Limb (tissue), 2 donors: ENCODE measurements at regions not wholly inside any gene's neighbourhood (a gene's known extent, or its start where the extent isn't known, plus 50 kb on each side); places are given as distances from the start of the nearest gene placed in this dataset.
"Not testable (repeated sequence)": the region's sequence is repeated elsewhere in the genome, so short reads cannot be mapped to it uniquely, and the experiment has no call there.

ENCODE experiments used
- DNase-seq, 2 donors: peaks; one replicate each; pipeline ENCODE4 v3.0.0-alpha.2; 2016; ENCODE audit errors: extremely low spot score in 2 of 2

DNA sequence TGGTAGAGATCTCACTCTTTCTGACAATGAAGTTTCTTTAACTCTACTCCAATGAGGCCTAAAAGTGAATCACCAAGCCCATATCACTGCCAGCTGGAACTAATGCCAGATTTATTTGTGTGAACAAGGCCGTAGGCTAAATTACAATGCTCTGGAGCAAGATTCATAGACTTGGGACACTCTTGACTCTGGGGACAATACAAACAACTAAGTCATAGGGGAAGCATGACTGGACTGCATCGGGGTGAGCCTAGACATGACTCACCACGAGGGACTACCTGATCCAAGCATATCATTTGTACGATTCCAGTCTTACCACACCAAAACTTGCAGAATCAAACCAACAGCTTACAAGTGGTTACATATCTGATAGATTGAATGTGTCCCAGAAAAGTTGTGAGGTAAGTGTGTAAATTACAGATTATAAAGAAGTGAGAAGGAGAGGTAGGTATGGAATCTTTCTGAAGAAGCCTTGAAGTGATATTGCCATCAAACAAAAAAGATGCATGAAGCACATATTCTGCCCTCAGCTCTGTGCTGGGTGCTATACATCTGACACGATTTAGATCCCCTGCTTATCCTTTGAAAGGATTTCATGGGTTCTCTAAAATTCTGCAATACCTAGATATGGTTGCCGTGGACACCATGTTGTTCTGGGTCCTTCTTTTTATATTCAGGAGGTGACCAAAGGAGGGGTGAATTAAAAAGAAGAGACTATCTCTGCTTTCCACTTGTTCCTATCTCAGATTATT lies 199.3 kb upstream of the PDE4D start:
- no peak for DNase-seq

DNA sequence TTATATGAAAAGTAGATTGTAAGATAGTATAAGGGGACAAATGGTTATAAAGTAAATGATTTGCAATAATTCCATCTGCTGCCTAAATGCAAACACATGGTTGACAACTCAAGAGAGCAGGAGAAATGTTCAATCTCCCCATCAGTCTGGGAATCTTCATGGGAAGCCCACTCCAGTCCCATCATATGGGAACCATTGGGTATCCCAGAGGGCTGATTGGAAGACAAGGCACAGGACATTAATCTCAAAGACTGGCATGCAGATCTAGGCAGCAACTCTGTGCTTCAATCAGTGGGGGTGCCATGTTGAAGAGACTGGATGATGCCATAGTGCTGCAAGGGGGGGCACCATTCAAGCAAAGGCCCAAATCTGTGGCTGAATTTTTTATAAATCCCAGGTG lies 193.1 kb upstream of the PDE4D start:
- DNase-seq = no peak

- DNase-seq = no peak
Measured at GRCh38 chr5:60084226-60084625, 190.7 kb upstream of the PDE4D start.

DNA sequence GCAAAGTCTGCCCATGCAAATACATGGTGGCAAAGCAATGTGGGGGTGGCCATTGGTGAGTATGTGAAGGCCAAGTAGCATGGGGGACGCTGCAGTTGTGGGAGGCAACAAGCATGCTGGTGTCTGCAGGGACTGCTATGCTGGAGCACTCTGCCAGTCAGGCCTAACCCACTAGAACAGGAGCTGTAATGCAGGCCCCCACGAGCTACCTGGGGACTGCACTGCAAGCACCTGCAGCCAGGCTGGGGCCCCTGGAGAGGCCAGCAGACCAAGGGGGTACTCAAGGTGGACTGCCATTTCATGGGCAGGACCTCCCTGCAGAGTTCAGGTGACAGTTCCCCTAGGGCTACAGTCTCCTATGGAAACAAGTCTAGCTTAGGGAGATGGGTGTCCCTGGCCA lies 183.8 kb upstream of the PDE4D start:
- no peak for DNase-seq

DNA sequence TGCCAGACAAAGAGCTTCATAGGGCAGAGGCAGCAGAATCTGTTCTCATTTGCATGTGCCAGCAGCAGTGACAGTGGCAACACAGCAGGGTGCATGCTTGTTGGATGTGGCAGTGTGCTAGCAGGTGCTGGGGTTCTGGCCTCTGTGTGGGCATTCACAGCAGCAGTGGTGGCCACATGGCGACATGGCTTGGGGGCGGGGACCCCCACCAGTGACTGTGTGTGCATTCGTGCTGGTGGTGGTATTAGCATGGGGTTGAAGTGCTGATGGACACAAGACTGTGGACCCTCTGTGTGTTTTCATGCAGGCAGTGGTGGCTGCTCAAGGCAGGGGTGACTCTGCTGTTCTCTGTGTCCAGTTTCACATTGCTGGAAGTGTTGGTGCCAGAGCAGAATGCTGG lies 183.2 kb upstream of the PDE4D start:
- DNase-seq = no peak

DNA sequence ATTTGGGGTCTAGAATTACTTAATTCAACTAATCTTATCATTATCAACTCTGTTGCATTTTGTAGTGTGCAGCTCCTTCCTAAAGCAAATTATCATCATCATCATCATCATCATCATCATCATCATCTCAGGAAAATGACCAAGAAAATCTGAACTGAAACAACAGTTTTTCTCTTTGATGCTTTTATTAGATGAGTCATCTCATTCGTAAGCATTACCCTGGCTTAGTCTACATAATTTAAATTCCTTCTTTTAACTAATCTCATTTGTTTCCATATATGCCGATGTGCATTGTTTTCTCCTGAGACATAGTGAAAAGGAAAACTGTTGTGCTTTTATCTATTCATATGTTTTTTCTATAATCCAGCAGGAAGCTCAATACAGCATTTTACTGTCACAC lies 173.0 kb upstream of the PDE4D start:
- DNase-seq = no peak

DNA sequence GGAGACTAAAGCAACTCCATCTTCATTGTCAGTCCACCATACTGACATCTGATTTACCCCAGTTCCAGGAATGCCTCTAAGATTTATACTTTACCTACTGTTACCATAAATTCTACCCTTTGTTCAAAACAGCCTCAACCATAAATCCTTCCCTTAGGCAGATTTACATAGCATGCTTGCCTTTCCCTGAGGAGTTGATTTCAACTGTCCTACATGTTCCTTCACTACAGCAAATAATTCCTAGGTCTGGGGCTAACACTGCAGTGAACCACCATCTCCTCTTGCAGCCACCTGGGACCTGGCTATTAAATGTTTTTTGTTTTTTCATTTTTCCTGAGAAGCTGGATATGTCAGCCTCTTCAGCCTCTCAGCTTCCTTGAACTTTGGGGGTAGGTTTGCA lies 166.9 kb upstream of the PDE4D start:
- DNase-seq = no peak

DNA sequence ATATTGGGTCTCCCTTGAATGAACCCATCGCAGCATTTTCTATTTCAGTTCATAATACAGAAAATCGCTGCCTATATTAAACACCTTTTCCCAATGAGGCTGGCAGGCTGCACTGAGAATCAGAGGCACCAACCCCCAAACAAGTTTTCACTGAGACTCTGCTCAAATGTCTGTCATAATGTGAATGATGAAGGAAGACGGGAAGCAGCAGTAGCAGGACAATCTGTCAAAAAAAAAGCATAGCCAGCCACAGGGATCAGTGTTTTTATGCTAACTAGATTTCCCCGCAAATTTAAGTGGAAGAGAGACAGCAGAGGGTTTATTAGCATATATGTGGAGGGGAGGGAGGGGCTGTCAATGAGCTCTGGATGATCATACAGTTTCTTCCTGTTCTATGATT lies 162.7 kb upstream of the PDE4D start:
- DNase-seq = no peak

DNA sequence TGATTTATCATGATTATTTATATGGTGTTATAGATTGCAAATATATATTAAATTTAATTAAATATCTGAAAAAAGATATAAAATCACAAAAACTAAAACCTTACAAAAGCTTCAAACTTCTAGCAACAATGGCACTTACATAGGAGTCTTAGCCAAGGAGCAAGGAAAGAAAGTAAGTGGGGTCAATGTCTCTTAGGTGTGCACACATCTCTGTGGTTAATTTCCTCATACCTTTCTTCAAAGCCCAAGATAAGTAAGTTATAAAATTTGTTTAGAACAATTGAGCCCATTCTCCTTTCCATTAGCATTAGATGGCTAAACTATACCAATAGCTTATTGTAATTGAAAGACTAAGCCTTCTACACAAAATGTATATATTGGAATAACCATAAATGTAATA lies 161.6 kb upstream of the PDE4D start:
- no peak for DNase-seq

GRCh38 chr5:60041996-60042664 lies 148.6 kb upstream of the PDE4D start:
- not testable (repeated sequence) for DNase-seq

GRCh38 chr5:60041508-60041907 lies 148.0 kb upstream of the PDE4D start:
- not testable (repeated sequence) for DNase-seq

DNA sequence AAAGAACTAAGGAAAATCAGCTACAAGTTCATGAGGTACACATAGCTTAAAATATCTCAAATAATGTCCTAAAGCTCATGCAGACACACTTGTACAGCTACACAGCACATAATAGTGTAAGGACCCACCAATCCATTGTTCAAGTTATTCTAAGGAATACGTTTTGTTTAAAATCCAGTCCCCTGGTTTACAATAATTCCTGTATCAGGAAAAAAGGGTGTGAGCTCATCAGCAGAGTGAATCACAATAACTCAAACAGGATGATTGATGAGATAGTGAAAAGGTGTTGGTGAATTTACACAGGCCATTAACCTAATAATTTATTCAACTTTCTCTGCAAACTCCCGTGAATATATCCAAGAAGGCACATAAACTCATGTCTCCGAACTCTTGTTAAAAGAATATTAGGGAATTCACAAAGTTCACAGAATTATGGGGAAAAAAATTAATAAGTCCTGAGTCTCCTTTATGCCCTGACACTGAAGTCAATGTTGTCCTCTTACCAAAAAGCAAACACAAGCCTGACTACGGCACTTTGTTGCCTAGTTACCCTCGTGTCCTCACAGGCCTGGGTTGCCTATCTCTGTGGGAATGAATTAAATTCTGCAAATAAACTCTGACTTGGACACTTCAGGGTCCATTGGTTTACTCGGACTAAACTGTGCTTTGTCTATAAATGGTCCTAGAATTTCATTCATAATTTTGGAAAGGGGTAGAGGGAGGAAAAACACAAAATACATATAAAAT lies 142.8 kb upstream of the PDE4D start:
- no peak for DNase-seq

GRCh38 chr5:60026161-60026560 lies 132.6 kb upstream of the PDE4D start:
- no peak for DNase-seq

GRCh38 chr5:60024104-60024503 lies 130.6 kb upstream of the PDE4D start:
- DNase-seq = no peak

- DNase-seq = no peak
Measured at GRCh38 chr5:60023255-60023654, 129.7 kb upstream of the PDE4D start.

DNA sequence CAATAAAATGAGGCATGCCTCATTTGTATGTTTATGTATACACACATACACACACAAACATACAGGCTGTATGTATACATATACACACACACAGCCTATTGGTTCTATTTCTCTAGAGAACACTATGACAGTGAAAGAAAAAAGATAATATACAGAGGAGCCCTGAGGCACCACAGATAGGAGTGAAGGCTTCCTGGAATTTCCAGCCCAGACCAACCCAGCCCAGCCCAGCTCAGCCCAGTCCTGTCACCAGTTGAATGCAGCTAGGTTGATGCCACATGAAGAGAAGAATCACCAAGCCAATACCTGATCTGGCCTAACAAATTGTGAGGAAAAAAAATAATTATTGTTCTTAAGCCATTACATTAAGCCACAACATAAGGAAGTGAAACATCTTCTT lies 126.9 kb upstream of the PDE4D start:
- no peak for DNase-seq

DNA sequence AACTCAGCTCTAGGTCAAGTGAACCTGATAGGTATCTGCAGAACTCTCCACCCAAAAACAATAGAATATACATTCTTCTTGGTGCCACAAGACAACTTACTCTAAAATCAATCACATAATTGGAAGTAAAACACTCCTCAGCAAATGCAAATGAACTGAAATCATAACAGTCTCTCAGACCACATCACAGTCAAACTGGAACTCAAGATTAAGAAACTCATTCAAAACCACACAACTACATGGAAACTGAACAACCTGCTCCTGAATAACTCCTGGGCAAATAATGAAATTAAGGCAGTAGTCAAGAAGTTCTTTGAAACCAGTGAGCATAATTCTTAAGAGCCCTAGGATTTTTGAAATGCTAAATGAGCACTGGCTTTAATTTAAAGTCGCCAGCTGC lies 125.4 kb upstream of the PDE4D start:
- not testable (repeated sequence) for DNase-seq

- no peak for DNase-seq
Measured at GRCh38 chr5:60018091-60018490, 124.6 kb upstream of the PDE4D start.

- DNase-seq = no peak
Measured at GRCh38 chr5:60014331-60014730, 120.8 kb upstream of the PDE4D start.

DNA sequence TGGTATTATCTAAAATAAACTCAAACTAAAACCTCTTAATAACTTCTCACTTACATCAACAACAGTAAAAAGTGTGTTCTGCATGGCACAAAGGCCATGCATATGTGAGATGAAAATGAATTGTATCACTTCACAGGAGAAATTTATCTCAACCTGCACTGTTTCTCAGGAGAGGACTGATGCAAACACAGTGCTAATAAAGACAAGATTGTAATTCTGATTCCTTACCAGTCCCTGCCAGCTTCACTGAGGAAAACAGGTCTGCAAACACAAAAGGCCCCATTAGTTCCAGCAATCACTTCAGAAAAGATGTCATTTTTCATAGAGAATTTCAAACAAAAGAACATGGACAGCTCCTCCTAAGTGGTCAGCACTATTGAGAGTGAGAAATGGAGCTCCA lies 117.3 kb upstream of the PDE4D start:
- DNase-seq = no peak

DNA sequence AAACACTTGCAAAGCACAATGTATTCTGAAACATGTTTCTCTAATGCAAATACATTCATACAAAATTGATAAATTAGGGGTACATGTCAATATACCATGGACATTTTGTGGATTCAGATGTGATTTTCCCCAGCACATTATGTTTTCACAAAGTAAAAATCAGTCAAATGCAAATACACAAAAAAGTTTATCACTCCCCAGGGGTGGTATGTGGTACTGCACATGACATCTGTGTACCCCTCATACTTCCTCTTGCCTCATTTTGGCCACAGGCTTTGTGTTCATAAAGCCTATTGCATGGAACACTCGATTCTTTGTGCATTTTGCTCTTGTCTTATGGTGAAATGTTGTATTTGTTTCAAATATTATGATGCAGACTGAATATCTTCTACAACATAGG lies 116.8 kb upstream of the PDE4D start:
- no peak for DNase-seq

- DNase-seq = no peak
Measured at GRCh38 chr5:60007729-60008128, 114.2 kb upstream of the PDE4D start.

- DNase-seq = no peak
Measured at GRCh38 chr5:59999056-59999455, 105.5 kb upstream of the PDE4D start.
